HG02798 (cell line): ENCODE measurements at regions not wholly inside any gene's neighbourhood (a gene's known extent, or its start where the extent isn't known, plus 50 kb on each side); places are given as distances from the start of the nearest gene placed in this dataset.

Experiments used
- ATAC-seq: cut with Tn5 transposase; IDR thresholded peaks from one replicate; pipeline ENCODE4 v1.9.1; 2021; ENCODE audit warnings: mild to moderate bottlenecking; ENCODE audit not compliant: unreplicated experiment, poor library complexity

GRCh38 chr4:26088433-26088928, 174.5 kb downstream of the SMIM20 start:
- ATAC-seq, result peak; percentile 68

- no peak for ATAC-seq
These were observed 179.5 kb downstream of the SMIM20 start for GRCh38 chr4:26093551-26093950.

- ATAC-seq, result no peak
These were observed 180.1 kb downstream of the SMIM20 start for GRCh38 chr4:26094076-26094475.

GRCh38 chr4:26094911-26095310, 180.9 kb downstream of the SMIM20 start:
- ATAC-seq, result no peak

GRCh38 chr4:26099967-26100366, 185.9 kb downstream of the SMIM20 start:
- no peak for ATAC-seq

- no peak for ATAC-seq
These were observed 187.0 kb downstream of the SMIM20 start for GRCh38 chr4:26101011-26101410.

- peak; percentile 91 for ATAC-seq
These were observed 190.2 kb downstream of the SMIM20 start for GRCh38 chr4:26104056-26104685.

GRCh38 chr4:26105337-26105736, 191.3 kb downstream of the SMIM20 start:
- ATAC-seq, result no peak

GRCh38 chr4:26105815-26106699, 192.0 kb downstream of the SMIM20 start:
- no peak for ATAC-seq

- ATAC-seq, result no peak
These were observed 192.8 kb downstream of the SMIM20 start for GRCh38 chr4:26106776-26107175.

GRCh38 chr4:26108054-26108453, 194.0 kb downstream of the SMIM20 start:
- no peak for ATAC-seq

GRCh38 chr4:26110493-26110892, 196.5 kb downstream of the SMIM20 start:
- no peak for ATAC-seq

- no peak for ATAC-seq
These were observed 199.4 kb downstream of the SMIM20 start for GRCh38 chr4:26113339-26113940.

- ATAC-seq, result no peak
These were observed 202.0 kb downstream of the SMIM20 start for GRCh38 chr4:26116057-26116456.

- ATAC-seq, result no peak
These were observed 200.6 kb upstream of the RBPJ start for GRCh38 chr4:26120098-26120825.

GRCh38 chr4:26122690-26123089, 198.1 kb upstream of the RBPJ start:
- no peak for ATAC-seq

- ATAC-seq, result no peak
These were observed 196.0 kb upstream of the RBPJ start for GRCh38 chr4:26124753-26125321.

- ATAC-seq, result no peak
These were observed 194.6 kb upstream of the RBPJ start for GRCh38 chr4:26126143-26126718.

- no peak for ATAC-seq
These were observed 193.8 kb upstream of the RBPJ start for GRCh38 chr4:26126994-26127393.

- no peak for ATAC-seq
These were observed 192.9 kb upstream of the RBPJ start for GRCh38 chr4:26127851-26128337.
